ENCODE measurements at regions not wholly inside any gene's neighbourhood (a gene's known extent, or its start where the extent isn't known, plus 50 kb on each side); places are given as distances from the start of the nearest gene placed in this dataset.

DNA sequence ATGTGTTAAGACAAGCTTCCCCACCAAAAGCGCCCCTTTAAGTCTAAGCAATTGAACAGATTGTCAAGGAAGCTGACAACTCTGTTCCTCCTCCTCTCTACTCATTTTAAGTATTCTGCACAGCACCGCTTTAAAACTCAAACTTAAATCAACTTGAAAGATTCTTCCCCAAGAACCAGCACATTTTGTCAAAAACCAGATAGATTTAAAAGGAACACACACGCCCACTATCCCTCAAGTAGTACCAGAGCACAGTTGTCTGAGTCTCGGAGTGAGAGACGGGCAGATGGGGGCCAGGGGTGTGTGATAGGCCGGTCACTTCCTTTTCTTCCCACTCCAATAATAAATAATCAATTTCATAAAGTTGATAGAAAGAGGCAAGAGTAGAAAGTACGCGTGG is 67.7 kb upstream of the POU3F3 start:
- ATAC-seq: no peak
- CTCF ChIA-PET: no interaction called here
- no peak overlapping the region for H3K4me2 ChIP-seq
- H3K4me3 ChIP-seq: no peak overlapping the region
- no peaks in the 10 kb centered on the region for H3K9me3 ChIP-seq
- FAIRE-seq: no peak
- no peak for DNase-seq (ENCODE audit: low read depth in 1 of 2, low spot score in 1 of 2)
- no peak overlapping the region for H3K27ac ChIP-seq
- POLR2A ChIA-PET: no interaction called here
- TF ChIP-seq NR3C1 (IDR thresholded peaks at IDR 0.05) (no peak), CHD4 (IDR thresholded peaks at IDR 0.05; ENCODE audit: borderline replicate concordance) (no peak), RARB (CRISPR knock-in tag; IDR thresholded peaks at IDR 0.05) (no peak), CBX2 (IDR thresholded peaks at IDR 0.05; ENCODE audit: borderline replicate concordance, low read depth) (no peak), FOXS1 (CRISPR knock-in tag; IDR thresholded peaks at IDR 0.05) (no peak), HDAC2 (IDR thresholded peaks at IDR 0.05) (no peak), MYC (IDR thresholded peaks at IDR 0.05; ENCODE audit: borderline replicate concordance, low read length) (no peak), FOSB (CRISPR knock-in tag; IDR thresholded peaks at IDR 0.05) (no peak), ZC3H11A (IDR thresholded peaks at IDR 0.05) (no peak), NPAS2 (CRISPR knock-in tag; IDR thresholded peaks at IDR 0.05; ENCODE audit: borderline replicate concordance) (no peak), HOXA7 (CRISPR knock-in tag; IDR thresholded peaks at IDR 0.05) (no peak), RNF2 (IDR thresholded peaks at IDR 0.05; ENCODE audit: borderline replicate concordance, low read depth) (no peak), BHLHE40 (IDR thresholded peaks at IDR 0.05; ENCODE audit: low read depth, low read length) (no peak), HOXB5 (CRISPR knock-in tag; IDR thresholded peaks at IDR 0.05) (no peak), MAZ (IDR thresholded peaks at IDR 0.05; ENCODE audit: borderline replicate concordance, low read depth, low read length) (no peak)
- TF ChIP-seq, protein P1, sequence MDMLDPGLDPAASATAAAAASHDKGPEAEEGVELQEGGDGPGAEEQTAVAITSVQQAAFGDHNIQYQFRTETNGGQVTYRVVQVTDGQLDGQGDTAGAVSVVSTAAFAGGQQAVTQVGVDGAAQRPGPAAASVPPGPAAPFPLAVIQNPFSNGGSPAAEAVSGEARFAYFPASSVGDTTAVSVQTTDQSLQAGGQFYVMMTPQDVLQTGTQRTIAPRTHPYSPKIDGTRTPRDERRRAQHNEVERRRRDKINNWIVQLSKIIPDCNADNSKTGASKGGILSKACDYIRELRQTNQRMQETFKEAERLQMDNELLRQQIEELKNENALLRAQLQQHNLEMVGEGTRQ (IDR thresholded peaks at IDR 0.05): no peak
- TF ChIP-seq, protein P2, sequence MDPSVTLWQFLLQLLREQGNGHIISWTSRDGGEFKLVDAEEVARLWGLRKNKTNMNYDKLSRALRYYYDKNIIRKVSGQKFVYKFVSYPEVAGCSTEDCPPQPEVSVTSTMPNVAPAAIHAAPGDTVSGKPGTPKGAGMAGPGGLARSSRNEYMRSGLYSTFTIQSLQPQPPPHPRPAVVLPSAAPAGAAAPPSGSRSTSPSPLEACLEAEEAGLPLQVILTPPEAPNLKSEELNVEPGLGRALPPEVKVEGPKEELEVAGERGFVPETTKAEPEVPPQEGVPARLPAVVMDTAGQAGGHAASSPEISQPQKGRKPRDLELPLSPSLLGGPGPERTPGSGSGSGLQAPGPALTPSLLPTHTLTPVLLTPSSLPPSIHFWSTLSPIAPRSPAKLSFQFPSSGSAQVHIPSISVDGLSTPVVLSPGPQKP (IDR thresholded peaks at IDR 0.05; ENCODE audit: low read depth, low read length): no peak
- TF ChIP-seq, protein P3, sequence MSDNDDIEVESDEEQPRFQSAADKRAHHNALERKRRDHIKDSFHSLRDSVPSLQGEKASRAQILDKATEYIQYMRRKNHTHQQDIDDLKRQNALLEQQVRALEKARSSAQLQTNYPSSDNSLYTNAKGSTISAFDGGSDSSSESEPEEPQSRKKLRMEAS (IDR thresholded peaks at IDR 0.05): no peak
- TF ChIP-seq, protein P4, sequence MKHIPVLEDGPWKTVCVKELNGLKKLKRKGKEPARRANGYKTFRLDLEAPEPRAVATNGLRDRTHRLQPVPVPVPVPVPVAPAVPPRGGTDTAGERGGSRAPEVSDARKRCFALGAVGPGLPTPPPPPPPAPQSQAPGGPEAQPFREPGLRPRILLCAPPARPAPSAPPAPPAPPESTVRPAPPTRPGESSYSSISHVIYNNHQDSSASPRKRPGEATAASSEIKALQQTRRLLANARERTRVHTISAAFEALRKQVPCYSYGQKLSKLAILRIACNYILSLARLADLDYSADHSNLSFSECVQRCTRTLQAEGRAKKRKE (CRISPR knock-in tag; IDR thresholded peaks at IDR 0.05; ENCODE audit: low read depth): no peak
- TF ChIP-seq, protein P5, sequence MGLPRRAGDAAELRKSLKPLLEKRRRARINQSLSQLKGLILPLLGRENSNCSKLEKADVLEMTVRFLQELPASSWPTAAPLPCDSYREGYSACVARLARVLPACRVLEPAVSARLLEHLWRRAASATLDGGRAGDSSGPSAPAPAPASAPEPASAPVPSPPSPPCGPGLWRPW (IDR thresholded peaks at IDR 0.05): no peak
- WGBS (ENCODE audit: missing lambda C conversion rate): 24% methylated on average over 8 of the region's 8 CpGs
- H3K4me1 ChIP-seq: no peaks in the 10 kb centered on the region

DNA sequence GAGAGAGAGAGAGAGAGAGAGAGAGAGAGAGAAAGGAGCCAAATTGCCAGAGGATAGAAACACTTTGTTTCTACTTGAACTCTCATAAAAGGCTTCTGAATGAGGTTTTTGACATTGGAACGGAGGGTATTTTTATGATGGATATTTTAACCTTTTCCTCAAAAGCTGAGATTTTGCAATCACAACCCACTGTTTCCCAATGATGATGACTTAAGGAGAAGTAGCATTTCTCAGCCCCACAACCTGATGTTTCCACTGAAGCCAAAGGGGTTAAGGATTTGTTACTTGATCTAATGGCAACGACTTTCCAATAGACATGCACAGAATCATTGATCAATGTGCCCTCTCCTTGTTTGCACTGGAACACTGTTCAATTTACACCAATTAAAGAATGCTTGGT is 67.1 kb upstream of the POU3F3 start:
- 4% methylated on average over 2 of the region's 2 CpGs for WGBS (ENCODE audit: missing lambda C conversion rate)
- ATAC-seq: no peak
- Histone ChIP-seq H3K4me2 (no peak overlapping the region), H3K27ac (no peak overlapping the region), H3K9me3 (no peaks in the 10 kb centered on the region), H3K4me1 (no peaks in the 10 kb centered on the region), H3K4me3 (no peak overlapping the region)
- FAIRE-seq: no peak
- TF ChIP-seq BHLHE40 (IDR thresholded peaks at IDR 0.05; ENCODE audit: low read depth, low read length): no peak
- ChIA-PET CTCF (interaction anchor here (0.6 kb wide), 1 partner anchor 16 kb away, joined by 3 read pairs; no protein-coding TSS in a partner anchor), POLR2A (interaction anchor here (0.7 kb wide), 1 partner anchor 172 kb away, joined by 3 read pairs; no protein-coding TSS in a partner anchor)
- DNase-seq (ENCODE audit: low read depth in 1 of 2, low spot score in 1 of 2): no peak
